EH (cell line): ENCODE measurements at regions not wholly inside any gene's neighbourhood (a gene's known extent, or its start where the extent isn't known, plus 50 kb on each side); places are given as distances from the start of the nearest gene placed in this dataset.
"Not testable (repeated sequence)": the region's sequence is repeated elsewhere in the genome, so short reads cannot be mapped to it uniquely, and the experiment has no call there.

ENCODE experiments used
- DNase-seq: peaks from one replicate; pipeline ENCODE4 v3.0.0-alpha.2; 2015; ENCODE audit warnings: low read depth

DNA sequence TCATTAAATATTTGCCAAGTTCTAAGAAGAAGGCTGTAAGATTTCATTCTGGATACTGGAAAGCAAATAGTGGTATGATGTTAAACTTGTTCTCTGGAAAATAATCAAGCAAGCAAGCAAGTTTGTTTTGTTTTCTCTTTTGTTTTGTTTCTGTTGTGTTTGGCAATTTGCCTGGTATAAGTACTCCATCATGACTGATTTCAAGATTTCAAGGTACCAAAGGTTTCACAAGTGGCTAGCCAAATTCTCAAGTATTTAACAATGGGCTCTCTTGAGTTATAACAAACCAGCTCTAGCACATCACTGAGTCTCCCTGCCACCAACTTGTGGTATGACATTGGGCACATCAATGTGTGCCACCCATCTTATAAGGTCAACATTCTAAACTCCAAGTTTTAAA lies 151.7 kb upstream of the IGFBP3 start:
- no peak for DNase-seq

DNA sequence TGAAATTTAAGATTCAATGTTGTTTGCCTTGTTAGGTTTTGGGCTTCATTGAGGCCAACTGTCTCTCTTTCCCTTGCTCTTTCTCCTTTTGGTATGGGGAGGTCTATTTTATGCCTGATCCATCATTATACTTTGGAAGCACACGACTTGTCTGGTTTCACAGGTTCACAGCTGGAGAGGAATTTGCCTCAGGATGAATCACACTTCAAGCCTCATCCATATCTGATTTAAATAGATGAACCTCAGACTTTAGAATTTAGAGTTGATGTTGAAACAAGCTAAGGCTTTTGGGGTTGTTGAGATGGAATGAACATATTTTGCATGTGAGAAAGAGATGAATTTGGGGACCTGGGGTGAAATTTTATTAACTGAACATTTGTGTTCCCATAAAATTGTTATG lies 150.5 kb upstream of the IGFBP3 start:
- DNase-seq, result peak; percentile 67

DNA sequence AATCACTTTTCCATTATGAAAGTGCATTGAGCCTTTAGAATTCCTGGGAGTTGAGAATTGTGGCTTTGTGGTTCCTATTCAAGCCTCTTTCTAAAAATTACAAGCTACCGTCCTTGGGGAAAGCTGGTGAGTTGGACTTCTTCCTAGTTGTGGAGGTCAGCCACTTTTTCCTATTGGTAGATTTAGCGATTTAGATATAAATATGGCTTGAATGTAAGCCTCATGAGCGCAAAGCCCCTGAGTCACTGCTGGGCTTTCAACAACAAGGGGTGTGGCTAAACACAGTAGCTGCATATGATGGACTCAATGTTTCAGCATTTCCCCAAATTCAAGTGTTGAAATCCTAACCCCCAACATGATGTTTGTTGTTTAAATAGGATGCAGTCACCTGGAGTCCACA lies 150.0 kb upstream of the IGFBP3 start:
- DNase-seq, result peak; percentile 56

DNA sequence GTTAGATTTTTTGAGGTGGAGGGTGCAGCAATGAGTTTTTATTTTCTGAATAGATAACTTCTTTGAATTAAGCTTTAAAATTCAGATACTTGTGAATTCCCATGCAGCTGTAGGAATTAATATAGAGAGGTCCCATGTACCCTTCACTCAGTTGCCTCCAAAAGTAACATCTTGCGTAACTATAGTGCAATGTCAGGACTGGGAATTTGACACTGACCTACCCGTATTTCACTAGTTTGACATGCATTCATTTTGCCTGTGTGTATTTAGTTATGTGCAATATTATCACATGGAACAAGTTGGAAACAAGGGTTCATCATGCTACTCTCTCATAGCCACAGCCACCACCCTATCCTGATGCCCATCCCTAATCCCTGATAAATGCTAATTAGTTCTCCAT lies 147.1 kb upstream of the IGFBP3 start:
- DNase-seq, result no peak

DNA sequence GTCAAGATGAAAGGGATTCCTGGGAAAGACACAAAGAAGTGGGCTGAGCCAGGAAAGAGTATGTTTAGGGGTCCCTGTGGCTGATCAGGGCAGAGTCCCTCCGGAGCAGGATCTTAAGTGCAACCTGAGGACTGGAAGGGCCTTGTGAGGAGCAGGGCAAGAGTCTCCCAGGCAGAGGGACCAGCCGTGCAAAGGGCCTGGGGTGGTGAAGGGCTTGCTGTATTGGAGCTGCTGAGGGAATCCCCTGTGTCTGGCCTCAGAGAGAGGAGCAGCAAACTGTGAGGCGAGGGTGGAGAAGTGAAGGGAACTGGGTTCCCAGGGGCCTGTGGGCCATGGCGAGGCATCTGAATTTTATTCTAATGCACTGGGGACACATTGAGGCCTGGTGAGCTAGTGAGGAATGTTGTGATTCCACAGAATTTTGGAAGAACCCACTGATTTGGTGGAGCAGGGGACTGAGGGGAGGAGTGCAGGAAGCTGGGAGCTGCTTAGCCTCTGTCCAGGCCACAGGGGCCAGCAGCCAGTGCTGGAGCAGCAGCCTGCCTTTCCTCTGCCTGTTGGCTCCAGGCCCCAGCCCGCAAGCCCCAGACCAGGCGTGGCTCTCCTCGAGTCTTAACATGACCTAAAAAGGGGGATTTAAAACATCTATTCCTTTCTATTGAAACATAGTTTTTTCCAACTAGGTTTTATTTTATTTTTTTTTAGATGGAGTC lies 138.4 kb upstream of the IGFBP3 start:
- no peak for DNase-seq

DNA sequence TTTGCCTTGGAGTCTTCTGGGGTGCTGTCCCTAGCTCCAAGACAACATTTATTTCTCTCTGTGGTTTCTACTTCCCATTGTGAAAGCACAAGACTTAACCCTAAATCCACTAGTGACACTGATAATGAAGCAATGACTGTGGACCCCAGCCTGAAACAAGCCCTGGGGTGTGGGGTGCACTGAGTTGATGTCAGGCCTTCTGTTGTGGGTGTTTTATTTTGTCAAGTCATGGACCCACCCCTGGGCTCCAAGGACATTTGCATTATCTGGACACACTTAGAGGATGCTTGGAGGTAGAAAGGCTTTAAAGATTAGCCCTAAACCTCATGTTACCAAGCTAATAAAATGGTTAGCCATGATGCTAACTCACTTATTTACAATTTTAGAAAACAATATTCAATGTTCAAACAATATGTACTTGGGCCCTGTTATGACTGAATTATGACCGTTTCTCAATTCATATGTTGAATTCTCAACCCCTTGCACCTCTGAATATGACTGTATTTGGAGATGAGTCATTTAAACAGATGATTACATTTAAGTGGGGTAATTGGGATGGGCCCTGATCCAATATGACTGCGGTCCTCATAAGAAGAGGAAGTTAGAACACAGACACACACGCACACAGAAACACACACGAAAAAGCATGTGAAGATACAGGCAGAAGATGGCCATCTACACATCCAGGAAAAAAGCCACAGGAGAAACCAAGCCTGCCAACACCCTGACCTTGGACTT lies 137.2 kb upstream of the IGFBP3 start:
- peak; percentile 69 for DNase-seq

DNA sequence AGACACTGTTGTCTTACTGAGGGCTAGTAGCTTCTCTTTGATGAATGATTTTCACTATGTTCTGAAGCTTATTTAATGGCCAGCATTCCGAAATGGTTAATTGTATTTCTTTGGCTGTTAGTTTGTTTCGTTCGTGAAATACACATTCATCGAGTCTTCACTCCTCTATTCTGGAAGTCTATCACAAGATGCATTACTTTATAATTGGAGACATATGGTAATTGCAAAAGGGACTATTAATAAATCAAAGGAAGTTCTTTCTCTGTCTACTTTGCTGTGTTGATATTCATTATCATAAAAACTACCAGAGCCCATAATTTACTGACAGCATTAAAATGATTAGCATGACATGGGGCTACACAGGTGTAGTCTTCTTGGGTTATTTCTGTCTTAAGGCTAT lies 133.8 kb upstream of the IGFBP3 start:
- DNase-seq, result no peak

DNA sequence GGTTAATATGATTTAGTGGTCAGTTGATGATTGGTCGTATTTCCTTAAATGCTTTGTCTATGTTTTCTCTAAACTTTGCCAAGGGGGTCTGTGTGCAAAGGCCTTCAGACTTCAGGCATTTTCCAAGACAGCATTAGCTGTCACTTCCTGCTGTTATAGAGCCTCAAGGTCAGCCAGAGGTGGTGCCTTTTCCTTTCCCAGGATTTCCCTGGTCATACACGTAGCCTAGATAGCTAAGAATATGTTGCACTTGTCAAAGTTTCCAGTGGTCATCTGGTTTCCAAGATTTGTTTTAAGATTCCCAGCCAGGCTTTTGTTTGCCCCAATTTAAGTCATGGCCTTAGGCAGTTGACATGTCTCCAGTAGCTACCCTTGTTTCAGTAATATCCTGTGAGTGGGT lies 133.2 kb upstream of the IGFBP3 start:
- peak; percentile 54 for DNase-seq

DNA sequence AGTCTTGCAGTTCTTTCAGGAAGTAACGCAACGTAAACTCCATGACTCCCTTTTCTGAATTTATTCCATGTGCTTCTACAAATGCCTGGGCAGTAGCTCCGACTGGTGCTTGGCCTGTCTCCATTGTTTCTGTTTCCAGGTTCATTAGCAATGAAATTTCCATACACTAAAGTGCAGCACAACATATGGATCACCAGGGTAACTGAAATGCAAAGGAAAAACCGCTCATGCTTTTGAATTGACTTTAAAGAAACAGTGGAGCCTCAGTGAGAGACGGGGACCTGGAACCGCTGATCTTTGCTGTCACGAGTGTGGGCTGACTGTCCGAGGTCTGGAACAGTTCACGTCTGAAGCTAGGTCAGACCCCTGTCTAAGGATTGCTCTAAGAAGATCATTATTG lies 126.5 kb upstream of the IGFBP3 start:
- no peak for DNase-seq

DNA sequence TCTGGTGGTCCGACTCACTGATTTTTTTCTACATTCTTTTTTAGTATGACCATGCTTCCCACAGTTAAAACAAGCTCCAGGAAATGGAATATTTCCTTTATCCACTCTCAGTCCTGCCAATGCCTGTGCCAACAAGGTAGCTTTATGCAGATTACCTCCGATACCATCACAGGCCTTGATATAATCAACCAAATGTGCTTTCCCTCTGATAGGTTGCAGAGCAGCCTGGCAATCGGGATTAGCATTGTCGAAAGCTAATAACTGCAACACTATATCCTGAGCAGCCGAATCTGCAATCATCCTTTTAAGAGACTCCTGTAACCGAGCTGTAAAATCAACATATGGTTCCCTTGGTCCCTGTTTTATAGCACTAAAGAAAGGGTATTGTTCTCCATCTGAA lies 122.3 kb upstream of the IGFBP3 start:
- DNase-seq, result not testable (repeated sequence)

DNA sequence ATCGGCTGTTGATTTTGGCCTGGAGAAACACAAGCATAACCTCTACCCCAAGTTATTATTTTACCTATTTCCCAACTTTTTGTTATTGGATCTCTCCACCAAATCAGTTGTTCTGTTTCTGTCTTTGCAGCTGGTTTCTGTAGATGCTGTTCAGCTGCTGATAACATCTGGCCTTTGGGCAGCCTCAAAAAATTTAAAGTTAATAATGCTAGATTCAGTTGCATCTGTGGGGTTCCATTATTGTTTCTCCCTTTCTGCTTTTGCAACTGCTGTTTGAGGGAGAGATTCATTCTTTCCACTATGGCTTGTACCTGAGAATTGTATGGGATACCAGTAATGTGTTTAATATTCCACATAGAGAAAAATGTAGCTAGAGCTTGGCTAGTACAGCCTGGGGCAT lies 118.7 kb upstream of the IGFBP3 start:
- not testable (repeated sequence) for DNase-seq

DNA sequence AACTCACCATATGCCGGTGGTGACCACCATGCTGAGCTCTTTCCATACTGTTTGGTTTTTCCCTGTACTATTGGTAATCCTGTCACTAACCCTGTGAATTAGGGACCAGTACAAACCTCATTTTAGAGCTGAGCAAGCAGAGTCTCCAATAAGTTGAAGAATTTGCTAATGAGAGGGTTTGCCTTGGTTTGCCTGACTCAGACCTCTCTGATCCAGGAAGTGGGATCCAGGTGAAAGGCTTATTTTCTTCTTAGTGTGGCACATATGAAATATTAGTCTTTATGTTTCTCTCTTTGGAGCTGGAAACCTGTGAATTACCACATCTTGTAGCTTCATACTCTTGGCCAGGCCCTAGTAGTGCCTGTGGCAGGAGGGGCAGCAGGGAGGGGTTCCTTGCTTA lies 114.1 kb upstream of the IGFBP3 start:
- peak; percentile 40 for DNase-seq

DNA sequence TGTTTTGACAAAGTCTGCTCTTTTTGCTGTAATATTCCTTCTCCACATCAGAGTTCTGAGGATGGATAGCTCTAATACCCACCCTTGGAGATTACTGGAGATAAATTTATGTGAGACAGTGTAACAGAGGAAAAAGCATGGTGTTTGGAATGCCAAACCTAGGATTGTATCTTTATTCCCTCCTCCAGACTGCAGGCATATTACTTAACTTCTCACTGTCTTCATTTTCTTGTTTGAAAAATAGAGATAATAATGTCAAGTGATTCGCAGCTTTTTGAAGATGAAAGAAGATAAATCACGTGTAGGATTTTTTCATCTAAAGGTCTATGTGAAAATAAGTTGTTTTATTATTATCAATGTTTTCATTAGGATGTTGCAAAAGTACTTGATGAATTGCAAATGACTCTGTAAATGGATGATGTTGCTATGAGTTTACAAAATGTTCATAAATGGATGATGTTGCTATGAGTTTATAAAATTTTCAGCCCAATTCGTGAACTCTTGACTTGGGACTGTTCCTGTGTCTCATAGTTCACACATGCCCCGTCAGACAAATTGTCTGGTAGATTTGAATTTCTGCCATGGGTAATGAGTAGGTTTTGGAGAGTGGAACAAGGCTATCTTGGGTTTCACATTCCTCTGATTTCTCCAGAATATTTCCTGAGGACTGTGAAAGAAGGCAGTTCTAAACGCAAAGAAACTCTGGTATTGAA lies 113.1 kb upstream of the IGFBP3 start:
- peak; percentile 95 for DNase-seq

DNA sequence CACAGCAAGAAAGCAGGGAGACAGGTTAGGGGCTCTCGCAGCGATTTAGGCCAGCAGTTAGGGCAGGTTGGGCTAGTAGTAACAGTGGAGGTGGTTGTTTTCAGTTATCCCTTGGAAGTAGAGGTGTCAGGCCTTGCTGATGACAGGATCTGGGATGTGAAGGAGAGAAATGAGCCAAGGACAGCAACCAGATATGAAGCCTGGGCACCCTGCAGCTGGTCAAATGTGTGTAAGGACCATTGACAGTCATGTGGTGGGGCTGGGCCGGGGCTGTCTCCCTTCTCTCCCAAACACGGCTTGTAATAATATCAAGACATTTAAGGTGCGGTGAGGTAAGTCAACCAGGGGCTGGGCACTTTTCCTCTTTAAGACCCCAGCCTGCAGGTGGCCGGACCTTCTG lies 112.5 kb upstream of the IGFBP3 start:
- DNase-seq, result peak; percentile 4

DNA sequence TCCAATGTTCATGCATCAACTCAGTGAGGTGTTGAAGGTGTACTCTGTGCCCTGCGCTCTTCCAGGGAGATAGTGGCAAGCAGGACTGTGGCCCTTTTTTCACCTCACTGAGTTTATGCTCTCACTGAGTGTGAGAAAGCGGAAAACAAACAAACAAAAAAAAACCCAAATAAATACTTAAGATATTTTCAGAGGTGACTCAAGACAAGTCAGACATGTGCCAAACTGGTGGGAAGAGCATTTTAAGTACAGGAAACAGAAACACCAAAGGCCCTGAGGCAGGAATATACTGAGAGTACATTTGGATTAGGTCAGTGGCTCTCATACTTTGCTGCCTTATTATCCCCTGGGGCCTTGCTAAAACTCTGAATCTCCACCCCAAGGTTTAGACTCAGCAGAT lies 111.9 kb upstream of the IGFBP3 start:
- peak; percentile 96 for DNase-seq

DNA sequence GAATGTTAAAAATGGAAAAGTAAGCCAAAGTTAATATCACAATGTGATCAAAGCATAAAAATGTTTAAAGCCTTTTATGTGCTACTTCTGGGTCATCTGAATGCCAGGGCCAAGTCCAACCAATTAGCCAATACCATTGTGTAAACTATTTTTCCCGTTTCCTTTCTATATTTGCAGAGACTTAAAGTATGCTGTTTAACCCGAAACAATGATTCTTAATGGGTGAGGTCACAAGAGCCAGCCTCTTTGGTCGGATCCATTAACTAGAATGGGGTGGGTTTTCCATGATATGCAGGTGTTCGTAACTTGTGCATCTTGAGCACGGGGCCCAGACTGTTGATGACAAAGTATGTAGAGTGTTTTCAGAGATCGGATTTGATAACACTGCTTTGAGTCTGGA lies 111.3 kb upstream of the IGFBP3 start:
- peak; percentile 75 for DNase-seq

DNA sequence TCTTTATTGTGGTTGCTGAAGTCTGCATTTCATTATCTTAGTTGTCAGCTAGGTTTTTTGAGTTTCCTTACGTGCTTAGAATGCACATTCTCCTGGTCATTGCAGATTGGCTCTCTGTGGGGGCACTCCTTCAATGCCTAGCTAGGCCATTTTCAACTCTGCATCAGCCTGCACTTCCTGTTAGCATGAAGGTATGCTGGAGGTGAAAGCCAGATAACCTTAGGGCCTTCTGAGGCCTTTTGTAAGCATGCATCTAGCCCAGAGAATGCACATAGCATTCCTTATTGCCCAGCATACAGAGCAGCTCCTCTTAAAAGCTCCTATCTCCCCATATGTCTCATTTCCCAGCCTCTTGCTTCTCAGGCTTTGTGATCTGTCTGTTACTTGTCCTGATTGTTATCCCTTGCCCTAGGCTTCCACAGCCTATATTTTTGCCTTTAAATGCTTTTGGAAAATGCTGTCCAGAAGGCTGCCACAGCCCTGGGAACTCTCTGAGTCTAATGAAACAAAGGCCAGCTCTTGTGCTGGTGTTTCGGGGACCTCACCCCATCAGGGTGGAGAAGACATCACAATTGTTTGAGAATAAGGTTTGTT lies 108.1 kb upstream of the IGFBP3 start:
- DNase-seq, result peak; percentile 50

DNA sequence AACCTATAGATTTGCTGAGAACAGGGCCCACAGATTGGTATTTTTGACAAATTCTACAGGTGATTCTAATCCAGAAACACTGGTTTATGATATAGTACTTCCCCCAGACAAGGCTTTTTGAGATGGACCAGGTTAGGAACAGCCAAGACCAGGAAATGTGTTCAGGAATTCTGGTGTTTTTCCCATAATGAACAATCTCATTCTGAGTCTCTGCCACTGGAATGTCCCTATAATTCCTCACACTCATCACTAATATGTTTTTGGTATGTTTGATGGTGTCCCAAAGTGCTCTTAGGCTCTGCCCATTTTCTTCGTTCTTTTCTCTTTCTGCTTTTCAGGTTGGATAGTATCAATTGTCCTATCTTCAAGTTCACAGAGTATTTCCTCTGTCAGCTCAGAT lies 107.2 kb upstream of the IGFBP3 start:
- peak; percentile 72 for DNase-seq

DNA sequence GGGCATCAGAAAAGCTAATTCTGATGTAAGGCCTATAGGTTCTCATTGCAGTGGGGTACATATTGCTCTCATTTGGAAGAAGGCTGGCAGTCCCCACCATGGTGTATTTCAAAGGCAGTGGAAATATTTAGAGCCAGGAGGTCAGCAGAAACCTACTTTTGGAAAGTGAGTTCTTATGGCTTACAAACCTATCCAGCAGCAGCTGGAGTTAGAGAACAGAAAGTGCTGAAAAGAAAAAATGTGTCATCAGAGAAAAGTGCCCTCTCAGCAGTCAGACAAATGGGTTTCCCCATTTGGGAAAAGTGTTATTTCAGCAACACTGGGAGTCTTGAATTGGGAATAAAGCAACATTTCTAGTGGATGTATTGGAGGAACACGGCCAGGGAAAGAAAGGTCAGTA lies 105.7 kb upstream of the IGFBP3 start:
- DNase-seq, result no peak

DNA sequence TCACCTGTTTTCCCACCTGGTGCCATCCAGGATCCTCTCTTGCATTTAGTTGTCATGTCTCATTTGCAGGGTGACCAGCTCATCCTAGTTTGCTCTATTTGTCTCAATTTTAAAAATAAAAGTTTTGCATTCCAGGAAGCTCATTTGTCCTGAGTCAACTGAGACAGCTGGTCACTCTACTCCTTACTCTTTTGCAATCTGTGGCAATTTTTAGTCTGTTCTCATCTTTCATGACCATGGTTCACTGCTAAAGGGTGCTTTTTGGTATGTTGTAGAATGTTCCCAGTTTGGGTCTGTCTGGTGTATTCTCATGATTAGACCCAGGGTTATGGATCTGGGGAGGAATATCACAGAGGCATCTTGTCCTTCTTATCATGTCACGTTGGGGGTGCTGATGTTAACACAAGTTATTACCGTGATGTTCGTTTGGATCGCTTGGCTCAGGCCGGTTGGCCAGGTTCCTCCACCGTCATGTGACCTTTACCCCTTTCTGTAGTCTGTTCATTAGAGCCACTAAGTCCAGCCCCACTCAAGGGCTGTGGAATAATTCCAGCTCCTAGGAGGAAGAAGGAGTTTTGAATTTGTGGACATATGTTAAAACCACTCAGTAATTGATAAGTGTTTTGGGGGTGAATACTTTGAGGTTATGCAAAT lies 103.3 kb upstream of the IGFBP3 start:
- peak; percentile 65 for DNase-seq

DNA sequence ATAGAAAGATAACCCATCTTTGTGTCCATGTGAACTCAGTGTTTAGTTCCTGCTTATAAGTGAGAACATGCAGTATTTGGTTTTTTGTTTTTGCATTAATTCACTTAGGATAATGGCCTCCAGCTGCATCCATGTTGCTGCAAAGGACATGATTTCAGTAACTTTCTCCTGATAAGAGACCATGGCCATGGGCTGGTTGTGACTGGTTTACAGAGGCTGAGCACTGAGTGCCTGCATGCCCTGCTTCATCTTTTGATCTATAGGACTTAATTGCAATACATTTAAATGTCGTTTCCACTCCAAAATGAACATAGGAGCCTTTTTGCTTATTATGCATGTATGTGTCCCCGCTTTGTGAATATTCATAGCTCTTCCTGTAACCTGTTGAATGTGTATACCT lies 101.3 kb upstream of the IGFBP3 start:
- no peak for DNase-seq
